ENCODE measurements at regions not wholly inside any gene's neighbourhood (a gene's known extent, or its start where the extent isn't known, plus 50 kb on each side); places are given as distances from the start of the nearest gene placed in this dataset.
"Not testable (repeated sequence)": the region's sequence is repeated elsewhere in the genome, so short reads cannot be mapped to it uniquely, and the experiment has no call there.

DNA sequence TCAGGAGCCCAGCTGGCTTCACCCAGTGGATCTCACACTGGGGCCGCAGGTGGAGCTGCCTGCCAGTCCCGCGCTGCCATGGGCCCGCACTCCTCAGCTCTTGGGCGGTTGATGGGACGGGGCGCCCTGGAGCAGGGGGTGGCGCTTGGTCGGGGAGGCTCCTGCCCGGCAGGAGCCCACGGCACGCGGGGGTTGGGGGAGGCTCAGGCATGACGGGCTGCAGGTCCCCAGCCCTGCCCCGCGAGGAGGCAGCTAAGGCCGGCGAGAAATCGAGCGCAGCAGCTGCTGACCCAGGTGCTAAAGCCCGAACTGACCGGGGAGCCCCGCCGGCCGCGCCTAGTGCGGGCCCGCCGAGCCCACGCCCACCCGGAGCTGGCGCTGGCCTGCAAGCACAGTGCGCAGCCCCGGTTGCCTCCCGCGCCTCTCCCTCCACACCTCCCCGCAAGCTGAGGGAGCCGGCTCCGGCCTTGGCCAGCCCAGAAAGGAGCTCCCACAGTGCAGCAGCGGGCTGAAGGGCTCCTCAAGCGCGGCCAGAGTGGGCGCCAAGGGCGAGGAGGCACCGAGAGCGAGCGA, 109.7 kb upstream of the SLC39A10 start:
- not testable (repeated sequence) for H3K4me3 ChIP-seq (ENCODE audit: low read length); H3K4me1 ChIP-seq (ENCODE audit: insufficient read depth, low read length); H3K27me3 ChIP-seq (ENCODE audit: insufficient read depth, low read length); H3K9ac ChIP-seq (ENCODE audit: low read depth, low read length); H3K36me3 ChIP-seq (ENCODE audit: insufficient read depth, low read depth, low read length); H3K9me3 ChIP-seq (ENCODE audit: insufficient read depth, low read depth, low read length); H3K27ac ChIP-seq (ENCODE audit: low read length)

DNA sequence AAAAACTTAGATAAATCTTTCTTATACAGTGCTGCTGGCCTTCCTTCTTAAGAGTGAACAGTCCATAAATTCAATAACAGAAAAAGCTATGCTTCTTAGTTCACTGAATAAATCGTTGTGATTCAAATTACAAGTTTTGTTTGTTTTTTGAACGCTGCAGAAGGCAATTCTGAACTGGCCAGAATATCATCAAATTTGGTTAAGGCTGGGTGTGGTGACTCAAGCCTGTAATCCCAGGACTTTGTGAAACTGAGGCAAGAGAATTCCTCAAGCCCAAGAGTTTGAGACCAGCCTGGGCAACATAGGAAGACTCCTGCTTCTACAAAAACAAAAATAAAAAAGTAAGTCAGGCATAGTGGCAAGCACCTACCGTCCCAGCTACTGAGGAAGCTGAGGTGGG, 111.2 kb upstream of the SLC39A10 start:
- Histone ChIP-seq H3K4me3 (ENCODE audit: low read length) (no peak overlapping the region), H3K4me1 (ENCODE audit: insufficient read depth, low read length) (peaks cover 3% of the 10 kb centered on the region; the same call in 1 of the 2 replicates), H3K9ac (ENCODE audit: low read depth, low read length) (no peak overlapping the region), H3K27me3 (ENCODE audit: insufficient read depth, low read length) (no peaks in the 10 kb centered on the region), H3K27ac (ENCODE audit: low read length) (no peak overlapping the region), H3K36me3 (ENCODE audit: insufficient read depth, low read depth, low read length) (no peaks in the 10 kb centered on the region), H3K9me3 (ENCODE audit: insufficient read depth, low read depth, low read length) (no peaks in the 10 kb centered on the region; the same call in 1 of the 2 replicates)

DNA sequence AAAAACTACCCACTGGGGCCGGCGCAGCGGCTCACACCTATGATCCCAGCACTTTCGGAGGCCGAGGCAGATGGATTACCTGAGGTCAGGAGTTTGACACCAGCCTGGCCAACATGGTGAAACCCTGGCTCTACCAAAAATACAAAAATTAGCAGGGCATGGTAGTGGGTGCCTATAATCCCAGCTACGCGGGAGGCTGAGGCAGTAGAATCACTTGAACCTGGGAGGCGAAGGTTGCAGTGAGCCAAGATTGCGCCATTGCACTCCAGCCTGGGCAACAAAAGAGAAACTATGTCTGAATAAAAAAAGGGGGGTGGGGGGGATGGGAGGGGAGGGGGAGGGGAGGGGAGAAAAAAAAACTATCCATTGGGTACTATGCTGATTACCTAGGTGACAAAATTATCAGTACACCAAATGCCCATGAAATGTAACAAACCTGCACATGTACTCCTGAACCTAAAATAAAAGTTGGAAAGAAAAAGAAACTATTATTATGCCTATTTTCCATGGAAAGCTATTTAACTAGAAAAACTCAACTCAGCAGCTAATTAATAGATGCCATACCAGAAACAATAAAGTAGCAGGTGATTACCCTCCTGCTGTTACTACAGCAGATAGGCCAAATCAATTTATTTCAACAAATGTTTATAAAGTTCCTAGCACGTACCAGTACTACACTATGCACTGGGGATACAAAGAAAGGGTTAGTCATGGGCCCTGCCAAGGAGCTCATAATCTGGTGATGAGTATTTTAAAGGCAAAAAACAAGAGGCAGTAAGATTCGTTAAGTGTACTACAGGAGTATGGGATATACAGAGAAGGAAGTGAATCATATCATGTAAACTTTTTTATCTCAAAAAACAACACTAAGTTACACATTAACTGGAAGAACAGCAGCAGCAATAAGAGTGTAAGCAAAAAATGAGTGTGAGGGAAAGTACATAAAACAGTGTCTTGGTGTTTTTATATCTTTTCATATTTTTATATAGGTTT, 112.8 kb upstream of the SLC39A10 start:
- H3K4me3 ChIP-seq (ENCODE audit: low read length) = no peak overlapping the region
- H3K27me3 ChIP-seq (ENCODE audit: insufficient read depth, low read length) = no peaks in the 10 kb centered on the region
- no peak overlapping the region for H3K9ac ChIP-seq (ENCODE audit: low read depth, low read length)

DNA sequence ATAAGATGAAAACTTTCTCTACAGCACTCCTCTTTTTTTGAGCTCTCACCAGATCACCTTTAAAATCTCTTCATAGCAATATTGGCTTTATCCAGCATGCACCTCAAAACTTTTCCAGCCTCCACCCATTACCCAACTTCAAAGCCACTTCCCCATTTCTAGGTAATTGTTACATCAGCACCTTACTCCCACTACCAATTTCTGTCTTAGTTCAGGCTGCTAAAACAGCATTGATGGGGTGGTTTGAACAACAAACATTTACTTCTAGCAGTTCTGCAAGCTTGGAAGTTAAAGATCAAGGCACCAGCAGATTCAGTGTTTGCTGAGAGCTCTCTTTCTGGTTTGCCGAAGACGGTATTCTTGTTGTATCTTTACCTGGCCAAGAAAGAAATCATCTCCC, 114.0 kb upstream of the SLC39A10 start:
- no peak overlapping the region for H3K9ac ChIP-seq (ENCODE audit: low read depth, low read length)
- no peaks in the 10 kb centered on the region; the same call in 1 of the 2 replicates for H3K9me3 ChIP-seq (ENCODE audit: insufficient read depth, low read depth, low read length)
- H3K4me3 ChIP-seq (ENCODE audit: low read length) = no peak overlapping the region
- no peak overlapping the region for H3K27ac ChIP-seq (ENCODE audit: low read length)
- no peaks in the 10 kb centered on the region for H3K27me3 ChIP-seq (ENCODE audit: insufficient read depth, low read length)
- H3K4me1 ChIP-seq (ENCODE audit: insufficient read depth, low read length) = peaks cover 3% of the 10 kb centered on the region; the same call in 1 of the 2 replicates
- H3K36me3 ChIP-seq (ENCODE audit: insufficient read depth, low read depth, low read length) = no peaks in the 10 kb centered on the region

More for the DNA sequence above, 112.8 kb upstream of the SLC39A10 start:
- no peaks in the 10 kb centered on the region for H3K36me3 ChIP-seq (ENCODE audit: insufficient read depth, low read depth, low read length)
- no peaks in the 10 kb centered on the region; the same call in 1 of the 2 replicates for H3K9me3 ChIP-seq (ENCODE audit: insufficient read depth, low read depth, low read length)
- peaks cover 3% of the 10 kb centered on the region; the same call in 1 of the 2 replicates for H3K4me1 ChIP-seq (ENCODE audit: insufficient read depth, low read length)
- no peak overlapping the region for H3K27ac ChIP-seq (ENCODE audit: low read length)

DNA sequence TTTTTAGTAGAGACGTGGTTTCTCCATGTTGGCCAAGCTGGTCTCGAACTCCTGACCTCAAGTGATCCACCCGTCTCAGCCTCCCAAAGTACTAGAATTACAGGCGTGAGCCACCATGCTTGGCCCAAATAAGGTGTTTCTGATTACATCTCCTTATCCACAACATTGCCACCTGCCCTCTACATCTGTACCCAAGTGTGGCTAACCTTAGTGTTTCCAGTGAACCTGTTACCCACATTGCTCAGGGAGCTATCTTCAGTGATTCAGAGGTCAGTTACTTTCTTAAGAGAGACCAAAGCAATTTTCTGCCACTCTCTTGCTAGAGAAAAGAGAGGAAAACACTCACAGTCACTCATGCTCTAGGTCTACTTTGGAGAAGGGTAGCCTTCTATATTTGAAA, 115.0 kb upstream of the SLC39A10 start:
- H3K4me1 ChIP-seq (ENCODE audit: insufficient read depth, low read length) = peaks cover 3% of the 10 kb centered on the region; the same call in 1 of the 2 replicates

DNA sequence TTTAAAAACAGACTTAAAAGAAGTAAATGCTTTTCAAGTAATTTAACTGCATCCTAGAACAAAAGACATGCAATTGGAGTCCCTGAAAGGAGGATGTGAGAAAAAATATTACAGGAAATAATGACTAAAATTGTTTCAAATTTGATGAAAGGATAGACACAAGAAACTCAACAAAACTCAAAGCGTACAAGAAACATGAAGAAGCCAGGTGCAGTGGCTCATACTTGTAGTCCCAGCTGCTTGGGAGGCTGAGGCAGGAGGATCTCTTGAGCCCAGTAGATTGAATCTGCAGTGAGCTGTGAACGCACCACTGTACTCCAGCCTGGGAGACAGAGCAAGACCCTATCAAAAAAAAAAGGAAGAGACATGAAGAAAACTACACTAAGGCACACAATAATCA, 118.1 kb upstream of the SLC39A10 start:
- no peaks in the 10 kb centered on the region for H3K27me3 ChIP-seq (ENCODE audit: insufficient read depth, low read length)
- no peak overlapping the region for H3K4me3 ChIP-seq (ENCODE audit: low read length)
- no peaks in the 10 kb centered on the region for H3K9me3 ChIP-seq (ENCODE audit: insufficient read depth, low read depth, low read length)
- no peak overlapping the region for H3K27ac ChIP-seq (ENCODE audit: low read length)
- no peaks in the 10 kb centered on the region for H3K36me3 ChIP-seq (ENCODE audit: insufficient read depth, low read depth, low read length)
- H3K4me1 ChIP-seq (ENCODE audit: insufficient read depth, low read length) = no peaks in the 10 kb centered on the region
- H3K9ac ChIP-seq (ENCODE audit: low read depth, low read length) = no peak overlapping the region

More for the DNA sequence above, 115.0 kb upstream of the SLC39A10 start:
- no peaks in the 10 kb centered on the region for H3K36me3 ChIP-seq (ENCODE audit: insufficient read depth, low read depth, low read length)
- no peak overlapping the region for H3K9ac ChIP-seq (ENCODE audit: low read depth, low read length)
- no peaks in the 10 kb centered on the region; the same call in 1 of the 2 replicates for H3K9me3 ChIP-seq (ENCODE audit: insufficient read depth, low read depth, low read length)
- no peak overlapping the region for H3K4me3 ChIP-seq (ENCODE audit: low read length)
- no peaks in the 10 kb centered on the region for H3K27me3 ChIP-seq (ENCODE audit: insufficient read depth, low read length)
- H3K27ac ChIP-seq (ENCODE audit: low read length) = no peak overlapping the region

DNA sequence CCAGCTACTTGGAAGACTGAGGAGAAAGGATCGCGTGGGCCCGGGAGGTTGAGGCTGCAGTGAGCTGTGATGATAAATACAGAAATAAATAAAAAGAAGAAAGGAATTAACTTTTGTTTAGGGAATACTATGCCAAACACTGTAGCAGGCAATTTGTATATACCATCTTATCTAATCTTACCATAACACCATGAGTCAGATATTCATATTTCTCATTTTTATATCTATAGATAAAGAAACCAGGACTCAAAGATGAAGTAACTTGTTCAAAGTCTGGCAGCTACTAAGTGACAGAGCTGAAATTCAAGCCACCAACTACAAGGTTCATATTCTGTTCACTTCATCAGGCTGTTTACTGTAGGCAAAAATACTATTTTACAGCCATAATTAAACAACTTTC, 119.2 kb upstream of the SLC39A10 start:
- Histone ChIP-seq H3K27me3 (ENCODE audit: insufficient read depth, low read length) (no peaks in the 10 kb centered on the region), H3K4me1 (ENCODE audit: insufficient read depth, low read length) (0 out of 2 replicates have a peak, but pooled peaks cover 3% of the 10 kb centered on the region), H3K9me3 (ENCODE audit: insufficient read depth, low read depth, low read length) (no peaks in the 10 kb centered on the region), H3K4me3 (ENCODE audit: low read length) (no peak overlapping the region), H3K27ac (ENCODE audit: low read length) (no peak overlapping the region), H3K36me3 (ENCODE audit: insufficient read depth, low read depth, low read length) (no peaks in the 10 kb centered on the region), H3K9ac (ENCODE audit: low read depth, low read length) (no peak overlapping the region)

DNA sequence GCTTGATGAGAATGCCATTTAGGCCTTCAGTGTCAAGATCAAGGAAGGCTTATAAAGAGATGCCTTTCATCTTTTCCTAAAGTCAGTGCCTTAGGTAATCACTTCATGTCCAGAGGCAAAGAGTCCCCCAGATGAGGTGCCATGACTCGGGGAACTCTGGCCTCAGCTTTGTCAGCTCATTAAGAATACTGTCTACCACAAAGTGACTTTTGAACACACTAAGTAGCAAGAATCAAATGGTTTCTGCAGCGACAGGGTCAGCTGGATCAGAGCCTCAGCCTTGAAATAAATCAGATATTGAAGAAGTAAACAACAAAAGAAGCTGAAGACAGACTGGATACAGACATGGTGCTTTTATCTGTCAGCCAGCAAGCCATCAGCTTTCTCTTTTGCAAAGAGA, 120.1 kb upstream of the SLC39A10 start:
- 0 out of 2 replicates have a peak, but pooled peaks cover 3% of the 10 kb centered on the region for H3K4me1 ChIP-seq (ENCODE audit: insufficient read depth, low read length)
- no peak overlapping the region for H3K9ac ChIP-seq (ENCODE audit: low read depth, low read length)
- H3K27me3 ChIP-seq (ENCODE audit: insufficient read depth, low read length) = no peaks in the 10 kb centered on the region
- no peaks in the 10 kb centered on the region for H3K36me3 ChIP-seq (ENCODE audit: insufficient read depth, low read depth, low read length)
- no peaks in the 10 kb centered on the region for H3K9me3 ChIP-seq (ENCODE audit: insufficient read depth, low read depth, low read length)
- H3K4me3 ChIP-seq (ENCODE audit: low read length) = no peak overlapping the region
- no peak overlapping the region for H3K27ac ChIP-seq (ENCODE audit: low read length)

DNA sequence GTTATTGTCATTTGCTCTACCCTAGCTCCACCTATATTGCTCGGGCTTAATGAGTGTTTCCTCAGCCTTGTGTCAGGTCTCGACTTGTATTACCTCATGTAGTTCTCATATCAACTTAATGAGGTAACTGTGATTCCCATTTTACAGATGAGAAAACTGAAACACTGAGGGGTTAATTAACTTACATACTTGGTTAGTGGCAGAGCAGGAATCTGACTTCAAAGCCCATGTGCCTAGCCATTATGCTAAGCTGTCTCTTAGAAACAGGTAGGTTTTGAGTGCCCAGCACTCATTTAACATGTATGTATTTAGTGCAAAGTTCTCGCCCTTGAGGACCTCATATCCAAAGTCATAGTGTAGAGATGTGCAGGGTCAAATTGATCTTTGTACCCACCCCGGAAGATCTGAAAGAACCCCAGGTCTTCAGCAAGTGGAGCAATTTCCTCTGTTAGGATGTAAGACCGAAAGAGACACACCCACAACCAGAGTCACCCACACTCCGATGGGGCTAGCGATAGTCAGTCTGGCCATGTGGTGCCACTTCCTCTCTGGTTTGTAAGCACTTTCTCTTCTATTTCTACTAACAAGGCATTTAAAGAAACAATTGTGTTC, 121.0 kb upstream of the SLC39A10 start:
- Histone ChIP-seq H3K9me3 (ENCODE audit: insufficient read depth, low read depth, low read length) (no peaks in the 10 kb centered on the region), H3K4me1 (ENCODE audit: insufficient read depth, low read length) (0 out of 2 replicates have a peak, but pooled peaks cover 3% of the 10 kb centered on the region), H3K4me3 (ENCODE audit: low read length) (no peak overlapping the region), H3K27ac (ENCODE audit: low read length) (no peak overlapping the region), H3K36me3 (ENCODE audit: insufficient read depth, low read depth, low read length) (no peaks in the 10 kb centered on the region), H3K27me3 (ENCODE audit: insufficient read depth, low read length) (no peaks in the 10 kb centered on the region), H3K9ac (ENCODE audit: low read depth, low read length) (no peak overlapping the region)

DNA sequence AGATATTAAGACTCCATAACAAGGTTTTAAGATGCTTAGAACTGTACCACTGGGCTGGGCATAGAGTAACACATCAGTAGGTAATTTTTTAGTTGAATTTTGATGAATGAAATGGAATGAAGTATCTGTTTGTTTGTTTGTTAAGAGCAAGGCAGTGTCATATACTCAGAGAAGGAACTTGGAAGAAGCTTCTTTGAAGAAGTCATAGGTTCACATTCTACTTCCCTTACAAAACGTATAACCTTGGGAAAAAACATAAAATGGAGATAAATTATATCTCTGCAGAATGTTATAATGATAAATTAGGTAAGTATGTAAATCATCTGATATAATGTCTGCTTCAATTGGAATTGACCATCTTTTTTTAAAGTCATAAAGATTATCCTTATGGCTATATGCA, 122.1 kb upstream of the SLC39A10 start:
- H3K4me1 ChIP-seq (ENCODE audit: insufficient read depth, low read length) = 0 out of 2 replicates have a peak, but pooled peaks cover 3% of the 10 kb centered on the region
- no peak overlapping the region for H3K9ac ChIP-seq (ENCODE audit: low read depth, low read length)
- H3K27me3 ChIP-seq (ENCODE audit: insufficient read depth, low read length) = no peaks in the 10 kb centered on the region
- H3K9me3 ChIP-seq (ENCODE audit: insufficient read depth, low read depth, low read length) = no peaks in the 10 kb centered on the region
- H3K36me3 ChIP-seq (ENCODE audit: insufficient read depth, low read depth, low read length) = no peaks in the 10 kb centered on the region
- no peak overlapping the region for H3K27ac ChIP-seq (ENCODE audit: low read length)
- no peak overlapping the region for H3K4me3 ChIP-seq (ENCODE audit: low read length)

DNA sequence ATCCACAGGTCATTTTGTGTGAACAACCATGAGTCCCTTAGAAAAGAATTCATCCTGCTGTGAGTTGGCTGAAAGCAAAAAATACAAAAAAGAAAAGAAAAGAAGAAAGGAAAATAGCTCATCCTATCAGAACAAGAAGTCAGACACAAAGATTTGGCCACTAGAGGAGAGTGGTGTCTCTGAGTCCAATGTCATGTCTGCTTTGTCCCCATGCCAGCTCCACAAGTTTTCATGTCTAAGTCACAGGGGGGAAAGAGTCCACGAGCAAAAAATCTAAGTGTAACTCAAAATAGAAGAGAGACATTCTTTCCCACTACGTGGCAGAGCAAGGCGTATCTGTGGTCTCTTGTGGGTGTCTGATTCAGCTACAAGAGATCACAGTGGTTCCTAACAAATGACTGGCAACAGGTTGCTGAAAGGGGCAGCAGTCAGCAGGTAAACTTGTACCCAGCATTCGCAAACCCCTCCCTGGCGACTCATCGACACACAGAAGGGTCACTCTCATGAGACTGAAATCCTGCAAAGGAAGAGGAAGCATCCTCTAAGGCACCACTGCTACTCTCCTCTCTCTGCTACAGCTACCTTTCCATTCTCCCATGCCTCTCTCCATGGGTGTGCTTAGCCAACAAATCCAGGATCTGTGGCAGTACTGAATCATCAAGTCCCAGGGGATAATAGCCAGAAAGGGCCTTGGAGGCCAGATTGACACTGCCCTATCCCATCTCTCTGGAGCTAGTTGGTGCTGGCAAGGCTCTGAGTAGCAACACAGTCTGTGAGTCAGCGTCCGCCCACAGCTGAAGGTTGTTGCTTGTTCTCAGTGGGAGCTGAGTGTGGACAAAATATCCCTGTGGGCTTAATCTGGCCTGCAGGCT, 123.0 kb upstream of the SLC39A10 start:
- Histone ChIP-seq H3K4me1 (ENCODE audit: insufficient read depth, low read length) (0 out of 2 replicates have a peak, but pooled peaks cover 3% of the 10 kb centered on the region), H3K36me3 (ENCODE audit: insufficient read depth, low read depth, low read length) (no peaks in the 10 kb centered on the region), H3K9me3 (ENCODE audit: insufficient read depth, low read depth, low read length) (no peaks in the 10 kb centered on the region), H3K27ac (ENCODE audit: low read length) (no peak overlapping the region), H3K27me3 (ENCODE audit: insufficient read depth, low read length) (no peaks in the 10 kb centered on the region), H3K9ac (ENCODE audit: low read depth, low read length) (no peak overlapping the region), H3K4me3 (ENCODE audit: low read length) (no peak overlapping the region)

Data from iPS-20b (cell line).